Panc1 (cell line): ENCODE measurements at regions not wholly inside any gene's neighbourhood (a gene's known extent, or its start where the extent isn't known, plus 50 kb on each side); places are given as distances from the start of the nearest gene placed in this dataset.

Experiments used
- ATAC-seq: fragments of 200-7000 bp; cut with Tn5 transposase; 2 replicates; pipeline ENCODE4 v1.9.1; 2020; ENCODE audit warnings: mild to moderate bottlenecking, moderate library complexity
- BruUV-seq: library from RNA; stranded (reverse); fragments of 400-500 nt; replicated peaks from 2 replicates; lab custom pipeline; 2021; lab: Mats Ljungman, UMichigan
- CTCF ChIA-PET: fragments of 300-600 bp; sonication (Branson Sonifier 250); formaldehyde crosslinking; loops from one replicate; lab custom pipeline; 2022; ENCODE audit warnings: antibody characterized with exemption; lab: Charles Lee
- POLR2A ChIA-PET: fragments of 300-600 bp; sonication (Branson Sonifier 250); formaldehyde crosslinking; loops from one replicate; lab custom pipeline; 2022; ENCODE audit warnings: antibody characterized with exemption; lab: Charles Lee
- DNase-seq: peaks from one replicate; pipeline ENCODE4 v3.0.0-alpha.2; 2010; ENCODE audit warnings: low read depth, low spot score
- H3K27ac ChIP-seq: 2 replicates; pipeline ENCODE4 v1.5.1; 2011; ENCODE audit warnings: mild to moderate bottlenecking, low read length, inconsistent platforms
- H3K27me3 ChIP-seq: fragments of 200-500 bp; sonication (Bioruptor generic); 2 replicates; pipeline ENCODE4 v1.6.0; 2014; ENCODE audit warnings: low read length, inconsistent platforms; ENCODE audit not compliant: control insufficient read depth, insufficient read depth
- H3K36me3 ChIP-seq: fragments of 200-500 bp; sonication (Bioruptor generic); 2 replicates; pipeline ENCODE4 v1.5.1; 2014; ENCODE audit warnings: inconsistent platforms, mild to moderate bottlenecking, low read length, moderate library complexity; ENCODE audit not compliant: control insufficient read depth, insufficient read depth
- H3K4me1 ChIP-seq: 2 replicates; pipeline ENCODE4 v1.5.1; 2011; ENCODE audit warnings: inconsistent platforms, mild to moderate bottlenecking, low read length, moderate library complexity; ENCODE audit not compliant: control insufficient read depth, insufficient read depth
- H3K4me3 ChIP-seq, 2 experiments: 2 replicates each; pipeline ENCODE4 v1.5.1; 2011 to 2012; ENCODE audit warnings: low read depth in 2 of 2, low read length in 2 of 2, mild to moderate bottlenecking in 2 of 2, inconsistent platforms in 1 of 2, moderate library complexity in 1 of 2
- H3K9me3 ChIP-seq: fragments of 200-500 bp; sonication (Bioruptor generic); 2 replicates; pipeline ENCODE4 v1.5.1; 2014; ENCODE audit warnings: low read depth, mild to moderate bottlenecking, inconsistent platforms, low read length, moderate library complexity; ENCODE audit not compliant: control insufficient read depth, insufficient read depth
- CTCF ChIP-seq: fragments of 450-650 bp; IDR thresholded peaks from 2 replicates; pipeline ENCODE4 v1.5.1; 2017; ENCODE audit warnings: mild to moderate bottlenecking
- POLR2AphosphoS5 ChIP-seq: IDR thresholded peaks from 2 replicates; pipeline ENCODE4 v1.6.1; 2012; ENCODE audit warnings: mild to moderate bottlenecking, low read depth, low read length, moderate library complexity
- REST ChIP-seq, 2 experiments: IDR thresholded peaks; 2 replicates each; pipeline ENCODE4 v1.6.1; 2011 to 2012; ENCODE audit warnings: low read depth in 2 of 2, control low read depth in 1 of 2, low read length in 1 of 2, mild to moderate bottlenecking in 1 of 2, moderate library complexity in 1 of 2; ENCODE audit not compliant: insufficient read depth in 1 of 2
- SIN3A ChIP-seq: IDR thresholded peaks from 2 replicates; pipeline ENCODE4 v1.6.1; 2012; ENCODE audit warnings: low read depth, mild to moderate bottlenecking, low read length, moderate library complexity, borderline replicate concordance; ENCODE audit not compliant: insufficient read depth
- TCF7L2 ChIP-seq: IDR thresholded peaks from 2 replicates; pipeline ENCODE4 v1.6.1; 2011; ENCODE audit warnings: mild to moderate bottlenecking, low read depth, low read length, inconsistent platforms
- in situ Hi-C: cut with HindIII; loops from 2 replicates; pipeline ENCODE4 v1.10.0; 2016; ENCODE audit warnings: low sequenced_read_pairs, low pct_unique_long_range_greater_than_20kb
- intact Hi-C: fragments of 100-400 bp; cut with micrococcal nuclease; formaldehyde crosslinking; loops from one replicate; pipeline ENCODE4 v1.10.0; 2022; ENCODE audit not compliant: unreplicated experiment

- in situ Hi-C loops (no loop called here), intact Hi-C loops (no loop called here)
- ChIA-PET POLR2A (no interaction called here), CTCF (no interaction called here)
- 0 out of 2 replicates have a peak, but pooled peaks cover 2% of the 10 kb centered on the region for H3K9me3 ChIP-seq
- H3K27ac ChIP-seq, result no peak overlapping the region
- DNase-seq (no peak), ATAC-seq (no peak)
- no peaks in the 10 kb centered on the region for H3K27me3 ChIP-seq
- TF ChIP-seq TCF7L2, result no peak
- no peak for TF ChIP-seq SIN3A
- no peak for TF ChIP-seq POLR2AphosphoS5
- TF ChIP-seq CTCF, result no peak
- no peak for TF ChIP-seq REST (IDR thresholded peaks at IDR 0.05; ENCODE audit: insufficient read depth in 1 of 2, low read depth in 2 of 2, low read length in 1 of 2)
- H3K4me1 ChIP-seq, result no peaks in the 10 kb centered on the region
- no TSS peak for BruUV-seq
- H3K36me3 ChIP-seq, result no peaks in the 10 kb centered on the region
- no peak overlapping the region for H3K4me3 ChIP-seq
These were observed 1266.3 kb downstream of the SI start for GRCh38 chr3:163812006-163812405.

- H3K4me3 ChIP-seq, result no peak overlapping the region
- intact Hi-C loops (no loop called here), in situ Hi-C loops (no loop called here)
- DNase-seq (no peak), ATAC-seq (no peak)
- CTCF ChIA-PET, result no interaction called here
- no peaks in the 10 kb centered on the region for H3K27me3 ChIP-seq
- no peaks in the 10 kb centered on the region for H3K9me3 ChIP-seq
- POLR2A ChIA-PET, result no interaction called here
- no peaks in the 10 kb centered on the region for H3K36me3 ChIP-seq
- no TSS peak for BruUV-seq
- no peak overlapping the region for H3K27ac ChIP-seq
- TF ChIP-seq SIN3A (no peak), POLR2AphosphoS5 (no peak), CTCF (no peak), TCF7L2 (no peak), REST (IDR thresholded peaks at IDR 0.05; ENCODE audit: insufficient read depth in 1 of 2, low read depth in 2 of 2, low read length in 1 of 2) (no peak)
- no peaks in the 10 kb centered on the region for H3K4me1 ChIP-seq
These were observed 1268.7 kb downstream of the SI start for GRCh38 chr3:163809540-163809993.
